ES-I3 (cell line): ENCODE measurements at regions not wholly inside any gene's neighbourhood (a gene's known extent, or its start where the extent isn't known, plus 50 kb on each side); places are given as distances from the start of the nearest gene placed in this dataset.

Experiments used
- H3K36me3 ChIP-seq: 2 replicates; pipeline ENCODE4 v1.6.1; 2013; ENCODE audit warnings: mild to moderate bottlenecking, low read length, control low read depth, moderate library complexity; ENCODE audit not compliant: insufficient read depth
- H3K4me1 ChIP-seq: 2 replicates; pipeline ENCODE4 v1.6.1; 2013; ENCODE audit warnings: mild to moderate bottlenecking, control low read depth, low read length; ENCODE audit not compliant: insufficient read depth
- H3K9ac ChIP-seq: 2 replicates; pipeline ENCODE4 v1.6.1; 2013; ENCODE audit warnings: low read depth, mild to moderate bottlenecking, low read length, moderate library complexity
- H3K9me3 ChIP-seq: 2 replicates; pipeline ENCODE4 v1.6.1; 2013; ENCODE audit warnings: mild to moderate bottlenecking, low read length, moderate library complexity; ENCODE audit not compliant: control insufficient read depth, insufficient read depth

DNA sequence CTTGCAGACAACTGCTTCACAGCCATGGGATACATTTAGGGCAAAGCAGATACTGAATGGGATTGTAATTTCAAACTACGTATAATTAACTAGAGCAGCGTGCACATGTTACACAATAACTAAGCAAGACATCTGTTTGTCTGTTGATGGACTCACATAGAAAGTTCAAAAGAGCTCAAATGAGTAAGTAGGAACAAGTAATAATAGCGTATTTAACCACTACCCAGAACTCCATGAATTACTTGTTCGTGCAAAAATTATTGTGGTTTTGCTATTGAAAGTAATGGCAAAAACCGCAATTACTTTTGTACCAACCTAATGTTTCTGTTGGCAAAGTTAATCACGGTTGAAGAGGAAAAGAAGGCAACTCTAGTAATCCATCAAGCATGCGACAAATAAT, 825.4 kb downstream of the PCDH18 start:
- no peaks in the 10 kb centered on the region for H3K9me3 ChIP-seq
- H3K36me3 ChIP-seq: no peaks in the 10 kb centered on the region
- no peaks in the 10 kb centered on the region for H3K4me1 ChIP-seq
- H3K9ac ChIP-seq: no peak overlapping the region

DNA sequence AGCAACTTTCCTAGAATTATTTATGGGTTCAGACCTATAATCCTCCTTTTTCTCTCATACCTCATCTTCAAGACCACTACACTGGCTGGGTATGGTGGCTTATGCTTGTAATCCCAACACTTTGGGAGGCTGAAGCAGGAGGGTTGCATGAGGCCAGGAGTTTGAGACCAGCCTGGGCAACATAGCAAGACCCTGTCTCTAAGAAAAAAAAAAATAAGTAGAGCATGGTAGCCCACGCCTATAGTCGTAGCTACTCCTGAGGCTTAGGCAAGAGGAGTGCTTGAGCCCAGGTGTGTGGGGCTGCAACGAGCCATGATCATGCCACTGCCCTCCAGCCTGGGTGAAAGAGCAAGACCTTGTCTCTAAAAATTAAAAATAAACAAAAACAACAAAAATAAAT, 832.4 kb downstream of the PCDH18 start:
- Histone ChIP-seq H3K36me3 (no peaks in the 10 kb centered on the region), H3K4me1 (no peaks in the 10 kb centered on the region), H3K9me3 (no peaks in the 10 kb centered on the region), H3K9ac (no peak overlapping the region)

- H3K9me3 ChIP-seq: no peaks in the 10 kb centered on the region
- no peak overlapping the region for H3K9ac ChIP-seq
- H3K4me1 ChIP-seq: peaks cover 23% of the 10 kb centered on the region; the same call in 1 of the 2 replicates
- H3K36me3 ChIP-seq: no peaks in the 10 kb centered on the region
Observed at GRCh38 chr4:136691607-136692006, 840.7 kb downstream of the PCDH18 start.

GRCh38 chr4:136690360-136690759, 841.9 kb downstream of the PCDH18 start:
- peaks cover 23% of the 10 kb centered on the region; the same call in 1 of the 2 replicates for H3K4me1 ChIP-seq
- H3K9me3 ChIP-seq: no peaks in the 10 kb centered on the region
- no peaks in the 10 kb centered on the region for H3K36me3 ChIP-seq
- no peak overlapping the region for H3K9ac ChIP-seq

- peaks cover 23% of the 10 kb centered on the region; the same call in 1 of the 2 replicates for H3K4me1 ChIP-seq
- H3K9me3 ChIP-seq: no peaks in the 10 kb centered on the region
- no peaks in the 10 kb centered on the region for H3K36me3 ChIP-seq
- no peak overlapping the region for H3K9ac ChIP-seq
Observed at GRCh38 chr4:136687596-136687995, 844.7 kb downstream of the PCDH18 start.

GRCh38 chr4:136687118-136687517, 845.2 kb downstream of the PCDH18 start:
- Histone ChIP-seq H3K9ac (no peak overlapping the region), H3K9me3 (no peaks in the 10 kb centered on the region), H3K36me3 (no peaks in the 10 kb centered on the region), H3K4me1 (peaks cover 23% of the 10 kb centered on the region; the same call in 1 of the 2 replicates)

DNA sequence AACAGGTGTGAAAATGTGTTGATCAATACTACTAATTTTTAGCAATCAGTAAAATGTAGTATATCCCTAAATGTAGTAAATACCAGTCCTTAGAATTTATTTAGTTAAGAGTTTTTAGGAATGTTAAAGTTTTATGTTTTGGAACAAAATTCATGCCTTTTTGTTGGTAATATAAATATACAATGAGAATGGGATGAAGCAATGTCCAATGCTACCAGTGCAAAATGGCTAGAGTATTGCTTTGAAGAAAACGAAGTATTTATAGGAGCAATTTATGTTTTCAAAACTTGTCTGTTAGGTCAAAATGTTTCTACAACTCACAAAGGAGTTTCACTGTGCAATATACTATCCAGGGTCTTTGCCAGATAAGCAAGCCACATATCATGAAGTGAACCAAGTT, 851.5 kb downstream of the PCDH18 start:
- H3K4me1 ChIP-seq: no peaks in the 10 kb centered on the region
- no peak overlapping the region for H3K9ac ChIP-seq
- no peaks in the 10 kb centered on the region for H3K36me3 ChIP-seq
- H3K9me3 ChIP-seq: no peaks in the 10 kb centered on the region

- Histone ChIP-seq H3K36me3 (no peaks in the 10 kb centered on the region), H3K4me1 (no peaks in the 10 kb centered on the region), H3K9me3 (no peaks in the 10 kb centered on the region), H3K9ac (no peak overlapping the region)
Observed at GRCh38 chr4:136680271-136680670, 852.0 kb downstream of the PCDH18 start.

GRCh38 chr4:136670265-136670664, 862.0 kb downstream of the PCDH18 start:
- Histone ChIP-seq H3K9ac (no peak overlapping the region), H3K4me1 (no peaks in the 10 kb centered on the region), H3K9me3 (no peaks in the 10 kb centered on the region), H3K36me3 (no peaks in the 10 kb centered on the region)

DNA sequence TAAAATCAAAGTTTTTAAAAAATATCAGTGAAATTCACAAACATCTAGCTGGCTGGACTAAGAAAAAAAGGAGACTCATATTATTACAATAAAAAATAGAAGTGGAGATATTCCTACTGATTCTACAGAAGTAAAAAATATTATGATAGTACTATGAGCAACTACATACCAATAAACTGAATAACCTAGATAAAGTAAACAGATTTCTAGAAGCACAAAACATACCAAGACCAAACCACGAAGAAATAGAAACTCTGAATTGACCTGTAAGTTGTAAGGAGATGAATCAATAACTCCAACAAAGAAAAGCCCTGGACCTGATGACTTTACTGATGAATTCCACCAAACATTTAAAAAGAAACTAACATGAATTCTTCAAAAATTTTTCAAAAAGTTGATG, 867.3 kb downstream of the PCDH18 start:
- Histone ChIP-seq H3K9ac (no peak overlapping the region), H3K9me3 (peaks cover 3% of the 10 kb centered on the region; the same call in 1 of the 2 replicates), H3K4me1 (no peaks in the 10 kb centered on the region), H3K36me3 (no peaks in the 10 kb centered on the region)

- Histone ChIP-seq H3K4me1 (no peaks in the 10 kb centered on the region), H3K36me3 (no peaks in the 10 kb centered on the region), H3K9me3 (peaks cover 3% of the 10 kb centered on the region; the same call in 1 of the 2 replicates), H3K9ac (no peak overlapping the region)
Observed at GRCh38 chr4:136662539-136662938, 869.8 kb downstream of the PCDH18 start.

- H3K9me3 ChIP-seq: no peaks in the 10 kb centered on the region
- no peak overlapping the region for H3K9ac ChIP-seq
- no peaks in the 10 kb centered on the region for H3K36me3 ChIP-seq
- no peaks in the 10 kb centered on the region for H3K4me1 ChIP-seq
Observed at GRCh38 chr4:136653640-136654406, 878.5 kb downstream of the PCDH18 start.

GRCh38 chr4:136651932-136652331, 880.4 kb downstream of the PCDH18 start:
- no peaks in the 10 kb centered on the region for H3K36me3 ChIP-seq
- no peak overlapping the region for H3K9ac ChIP-seq
- H3K9me3 ChIP-seq: no peaks in the 10 kb centered on the region

GRCh38 chr4:136651278-136651667, 881.0 kb downstream of the PCDH18 start:
- no peaks in the 10 kb centered on the region for H3K9me3 ChIP-seq
- H3K9ac ChIP-seq: no peak overlapping the region
- H3K4me1 ChIP-seq: no peaks in the 10 kb centered on the region
- H3K36me3 ChIP-seq: no peaks in the 10 kb centered on the region

More at GRCh38 chr4:136651932-136652331, 880.4 kb downstream of the PCDH18 start:
- no peaks in the 10 kb centered on the region for H3K4me1 ChIP-seq

GRCh38 chr4:136650541-136651277, 881.6 kb downstream of the PCDH18 start:
- H3K4me1 ChIP-seq: no peaks in the 10 kb centered on the region
- H3K9me3 ChIP-seq: no peaks in the 10 kb centered on the region
- no peaks in the 10 kb centered on the region for H3K36me3 ChIP-seq
- no peak overlapping the region for H3K9ac ChIP-seq
